NCI-H748 (cell line): ENCODE measurements at regions not wholly inside any gene's neighbourhood (a gene's known extent, or its start where the extent isn't known, plus 50 kb on each side); places are given as distances from the start of the nearest gene placed in this dataset.

Experiments used
- DNase-seq: peaks from one replicate; lab custom pipeline; 2025; ENCODE audit not compliant: unreplicated experiment; lab: John Stamatoyannopoulos, UW

DNA sequence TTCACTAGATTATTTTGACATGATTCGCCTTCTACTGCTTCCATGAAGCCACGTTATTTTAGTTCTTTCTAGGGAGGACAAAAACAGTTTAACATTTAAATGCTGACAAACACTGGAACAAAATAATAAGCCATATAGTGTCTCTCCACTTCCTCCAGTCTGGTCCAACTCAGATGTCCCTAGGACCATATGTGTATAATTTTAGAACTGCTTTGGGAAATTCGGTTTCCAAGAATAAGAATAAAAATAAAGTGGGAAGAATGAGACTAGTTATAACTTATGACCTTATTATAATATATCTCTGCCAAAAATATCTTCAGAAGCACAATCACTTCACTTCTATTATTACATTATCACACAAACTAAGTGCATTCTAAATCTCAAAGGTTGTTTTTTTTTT lies 164.4 kb upstream of the POF1B start:
- no peak for DNase-seq

DNA sequence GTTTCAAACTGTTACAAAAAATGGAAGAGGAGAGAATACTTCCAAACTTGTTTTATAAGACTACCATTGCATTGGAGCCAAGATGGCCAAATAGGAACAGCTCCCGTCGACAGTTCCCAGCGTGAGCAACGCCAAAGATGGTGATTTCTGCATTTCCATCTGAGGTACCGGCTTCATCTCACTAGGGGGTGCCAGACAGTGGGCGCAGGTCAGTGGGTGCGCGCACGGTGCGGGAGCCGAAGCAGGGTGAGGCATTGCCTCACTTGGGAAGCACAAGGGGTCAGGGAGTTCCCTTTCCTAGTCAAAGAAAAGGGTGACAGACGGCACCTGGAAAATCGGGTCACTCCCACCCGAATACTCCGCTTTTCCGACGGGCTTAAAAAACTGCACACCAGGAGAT lies 149.7 kb upstream of the POF1B start:
- DNase-seq: peak; percentile 26

DNA sequence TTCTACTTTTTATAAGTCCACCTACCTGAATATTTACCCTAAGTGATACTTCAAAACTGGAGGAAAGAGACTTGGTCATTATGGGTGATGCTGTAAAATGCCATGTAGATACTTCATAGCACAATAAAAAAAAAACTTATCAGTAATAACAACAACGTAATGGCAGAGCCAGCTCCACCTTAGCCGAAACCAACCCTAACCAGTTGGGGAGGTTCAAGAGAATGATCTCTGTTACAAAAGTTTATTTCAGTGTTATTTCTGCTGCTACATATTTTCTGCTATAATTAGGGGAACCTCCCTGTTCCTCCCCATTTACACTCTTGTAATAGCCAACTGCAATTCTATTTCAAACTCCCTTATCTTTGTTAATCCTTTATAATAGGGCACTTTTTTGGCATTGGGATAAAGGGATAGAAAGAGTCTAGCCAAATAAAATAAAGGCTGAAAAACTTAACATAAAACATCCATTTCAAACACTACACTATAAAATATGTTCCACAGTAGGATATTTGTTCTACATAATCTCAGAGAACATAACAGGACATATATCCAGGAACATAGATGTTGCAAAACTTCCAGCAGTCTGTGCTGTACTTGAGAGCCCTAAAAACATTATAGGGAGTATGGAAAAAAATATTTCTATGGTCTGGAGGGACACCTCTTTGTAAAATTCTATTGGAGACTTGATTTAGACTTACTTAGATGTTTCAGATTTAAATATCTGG lies 138.7 kb upstream of the POF1B start:
- DNase-seq: no peak

DNA sequence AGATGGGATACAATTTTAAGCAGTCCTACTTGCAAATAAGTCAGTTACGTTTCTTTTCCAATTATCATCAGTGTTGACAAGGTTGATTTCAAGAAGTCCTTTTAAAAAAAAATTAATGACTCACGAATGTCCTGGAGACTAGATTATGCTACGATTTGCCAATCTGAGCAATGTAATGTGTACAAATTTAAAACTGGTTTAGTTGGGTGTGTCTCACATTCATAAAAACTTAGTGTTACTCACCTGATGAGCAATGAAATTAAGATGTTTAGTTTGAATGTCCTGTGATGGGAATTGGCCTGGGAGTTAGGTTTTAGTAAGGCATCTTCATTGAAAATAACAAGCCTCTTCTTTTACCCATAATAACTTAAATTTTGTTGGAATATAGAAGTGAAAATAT lies 136.7 kb upstream of the POF1B start:
- no peak for DNase-seq

DNA sequence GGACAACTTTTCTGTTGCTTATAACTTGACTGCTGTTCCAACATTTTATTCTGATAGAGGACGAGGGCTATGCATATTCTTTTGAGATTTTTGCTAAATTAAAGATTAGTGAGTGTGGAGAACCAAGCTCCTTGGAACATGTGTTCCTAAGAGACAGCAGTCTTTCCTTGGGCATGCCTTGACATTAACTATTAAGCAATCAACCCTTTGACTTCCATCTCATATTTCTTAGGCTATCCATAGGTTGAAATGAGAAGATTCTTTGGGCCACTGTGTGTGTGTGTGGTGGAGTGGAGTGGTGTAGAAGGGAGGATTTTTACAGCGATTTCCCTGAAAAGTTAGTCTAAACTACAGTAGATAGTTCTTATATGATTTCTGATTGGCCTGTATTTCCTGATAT lies 127.4 kb upstream of the POF1B start:
- DNase-seq: no peak

DNA sequence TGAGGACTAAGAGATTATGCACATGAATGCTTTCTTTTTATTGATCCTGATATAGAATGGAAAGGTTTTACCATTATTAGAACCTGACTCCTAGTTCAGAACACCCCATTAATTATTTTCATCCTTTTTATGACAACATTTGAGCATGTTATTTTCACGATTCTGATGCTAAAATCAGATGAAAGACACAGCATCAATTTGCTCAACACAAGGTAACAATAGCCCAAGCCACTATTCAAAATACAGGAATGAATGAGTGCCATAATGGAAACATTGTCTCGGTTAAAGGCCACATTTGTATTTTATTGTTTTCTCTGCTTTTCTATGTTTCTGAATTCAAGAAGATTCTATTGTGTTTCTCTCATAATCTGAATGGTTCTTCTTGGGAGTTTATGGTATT lies 126.3 kb upstream of the POF1B start:
- no peak for DNase-seq

DNA sequence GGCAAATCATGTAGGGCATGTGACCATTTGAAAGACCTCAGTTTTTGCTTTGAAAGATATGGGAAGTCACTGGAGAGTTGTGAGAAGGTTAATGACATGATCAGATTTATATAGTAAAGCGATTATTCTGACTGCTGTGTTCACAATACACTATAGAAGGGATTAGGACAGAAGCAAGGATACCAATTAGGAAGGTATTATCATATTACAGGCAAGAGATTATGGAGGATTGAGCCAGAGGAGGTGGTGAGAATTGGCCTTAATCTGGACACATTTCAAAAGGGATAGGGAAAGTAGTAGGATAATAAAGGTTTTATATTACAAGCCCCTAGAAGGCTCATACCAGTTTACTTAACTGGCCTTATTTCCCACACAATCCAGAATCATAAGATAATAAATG lies 124.9 kb upstream of the POF1B start:
- DNase-seq: no peak

DNA sequence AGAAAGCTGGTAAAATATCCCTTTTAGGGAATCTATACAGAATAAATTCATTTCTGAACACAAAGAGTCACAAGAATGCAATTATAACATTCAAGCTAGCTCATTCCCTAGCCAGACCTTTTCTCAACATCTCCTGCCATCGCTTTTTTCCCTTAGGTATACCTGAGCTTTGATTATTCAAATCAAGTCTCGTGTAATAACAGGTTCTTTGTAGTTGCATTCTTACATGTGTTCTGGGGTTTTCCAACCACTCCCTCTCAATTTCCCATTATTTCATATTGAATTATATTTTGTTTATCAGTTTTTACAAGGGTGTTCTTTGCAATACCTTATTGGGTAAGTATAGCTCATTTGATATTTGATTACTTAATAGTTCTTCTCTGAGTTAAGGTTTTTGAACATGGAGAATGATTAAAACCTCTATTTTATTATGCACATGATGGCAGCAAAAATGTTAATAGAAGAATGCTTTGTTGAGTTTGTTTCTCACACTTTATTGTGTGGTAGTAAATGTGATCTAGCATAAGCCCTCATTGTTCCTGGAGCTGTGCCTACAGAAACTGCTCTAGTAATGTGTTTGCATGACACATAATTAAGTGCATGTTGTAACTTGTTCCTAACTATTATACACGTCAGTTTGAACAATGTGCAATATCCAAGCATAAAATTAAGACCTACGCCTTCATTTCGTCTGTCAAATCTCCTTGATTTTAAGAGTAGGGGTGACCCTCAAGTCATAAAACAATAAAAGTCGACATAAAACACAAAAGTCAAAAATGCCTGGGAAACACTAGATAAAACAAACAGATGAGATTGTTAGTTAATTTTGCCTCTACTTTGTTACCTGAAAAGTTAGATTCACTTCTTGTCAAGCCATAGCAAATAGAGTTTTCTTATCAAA lies 124.0 kb upstream of the POF1B start:
- peak; percentile 94 for DNase-seq

DNA sequence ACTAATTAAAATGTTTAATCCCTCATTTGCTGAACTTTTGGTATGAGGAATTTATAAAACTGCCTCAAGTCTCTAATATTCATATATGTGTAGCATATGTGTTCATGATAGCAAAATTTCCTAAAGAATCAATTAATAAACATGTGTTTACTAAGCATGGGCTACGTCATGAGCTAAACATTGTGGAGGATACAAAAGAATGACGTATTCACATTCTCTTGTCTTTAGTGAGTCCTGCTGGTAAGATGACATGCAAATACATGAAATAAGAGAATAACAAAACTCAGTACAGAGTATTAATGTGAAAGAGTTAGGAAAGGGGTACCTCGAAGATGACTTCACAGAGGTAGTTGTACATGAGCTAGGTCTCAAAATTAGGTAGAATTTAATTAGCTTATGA lies 121.9 kb upstream of the POF1B start:
- no peak for DNase-seq

DNA sequence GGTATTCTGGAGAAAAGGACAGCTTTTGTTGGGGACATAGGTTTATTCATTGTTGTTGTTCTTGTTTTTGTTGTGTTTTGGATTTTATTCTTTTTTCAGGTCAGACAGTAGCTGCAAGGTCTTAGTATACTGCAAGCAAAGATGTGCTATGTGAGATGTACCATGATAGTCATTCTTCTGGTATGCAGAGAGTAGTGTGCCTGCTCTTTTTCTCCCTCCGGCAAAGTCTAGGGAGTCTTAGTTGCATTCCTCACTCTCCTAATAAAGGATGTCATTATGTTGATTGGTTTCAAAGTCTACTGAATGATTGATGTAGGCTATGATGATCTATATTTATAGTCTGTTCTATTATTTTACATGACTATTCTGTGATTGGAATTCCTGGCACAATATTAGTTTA lies 119.9 kb upstream of the POF1B start:
- DNase-seq: no peak

DNA sequence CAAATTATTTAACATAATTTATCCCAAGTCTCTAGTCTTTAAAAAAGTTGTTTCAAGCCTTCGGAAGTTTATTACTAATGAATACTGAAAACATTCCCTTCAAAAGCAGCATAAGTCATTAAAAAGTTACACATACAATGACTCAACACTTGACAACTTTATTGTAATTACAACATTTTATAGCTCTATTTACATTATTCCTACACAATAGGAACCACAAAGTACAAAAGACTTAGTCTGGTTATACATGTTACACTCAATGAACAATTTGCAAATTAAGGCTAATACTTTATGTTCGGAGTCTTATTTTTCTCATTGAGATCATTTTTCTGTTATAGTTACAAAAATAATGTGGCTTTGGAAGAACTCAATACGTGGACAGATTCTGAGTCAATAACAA lies 114.4 kb upstream of the POF1B start:
- DNase-seq: no peak

DNA sequence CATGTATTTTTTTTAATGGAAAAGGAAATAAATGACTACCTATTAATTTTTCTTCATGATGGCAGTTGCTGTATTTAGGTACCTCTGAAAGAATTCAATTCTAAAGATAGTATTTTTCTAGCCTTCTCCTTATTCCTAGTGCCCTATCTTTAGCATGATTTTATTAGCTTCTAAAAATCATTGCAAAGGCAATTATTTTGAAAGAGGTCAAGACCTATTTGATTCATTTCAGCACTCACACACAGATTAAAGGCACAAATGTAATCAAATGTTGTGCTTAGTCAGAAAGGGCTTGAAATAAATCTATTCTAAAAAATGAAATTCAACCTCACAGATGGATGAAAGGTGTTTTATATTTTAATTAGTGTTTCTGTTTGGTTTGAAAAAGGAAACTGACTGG lies 74.8 kb upstream of the POF1B start:
- no peak for DNase-seq

DNA sequence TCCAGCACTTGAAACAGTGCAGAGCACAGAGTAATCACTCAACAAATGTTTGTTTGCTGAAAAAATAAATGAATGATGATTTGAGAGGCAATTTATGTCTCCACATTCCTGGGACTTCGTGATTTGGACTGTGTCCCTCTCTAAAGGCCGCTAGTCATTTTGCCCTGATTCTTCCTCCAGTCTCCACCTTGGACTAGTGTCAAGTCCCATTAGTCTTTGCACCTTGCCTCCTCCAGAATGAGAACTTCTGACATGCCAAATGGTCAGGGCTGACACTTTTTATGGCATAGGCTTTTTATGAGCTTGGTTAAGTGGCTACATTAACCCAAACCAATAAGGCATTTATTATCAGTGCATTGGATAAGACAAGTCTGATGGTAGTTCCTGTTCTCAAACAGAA lies 65.1 kb upstream of the POF1B start:
- no peak for DNase-seq
